ENCODE measurements at regions not wholly inside any gene's neighbourhood (a gene's known extent, or its start where the extent isn't known, plus 50 kb on each side); places are given as distances from the start of the nearest gene placed in this dataset.
"Not testable (repeated sequence)": the region's sequence is repeated elsewhere in the genome, so short reads cannot be mapped to it uniquely, and the experiment has no call there.

- DNase-seq (ENCODE audit: low spot score), result no peak
Measured at GRCh38 chr16:26981266-26981938, 85.3 kb upstream of the C16orf82 start.

DNA sequence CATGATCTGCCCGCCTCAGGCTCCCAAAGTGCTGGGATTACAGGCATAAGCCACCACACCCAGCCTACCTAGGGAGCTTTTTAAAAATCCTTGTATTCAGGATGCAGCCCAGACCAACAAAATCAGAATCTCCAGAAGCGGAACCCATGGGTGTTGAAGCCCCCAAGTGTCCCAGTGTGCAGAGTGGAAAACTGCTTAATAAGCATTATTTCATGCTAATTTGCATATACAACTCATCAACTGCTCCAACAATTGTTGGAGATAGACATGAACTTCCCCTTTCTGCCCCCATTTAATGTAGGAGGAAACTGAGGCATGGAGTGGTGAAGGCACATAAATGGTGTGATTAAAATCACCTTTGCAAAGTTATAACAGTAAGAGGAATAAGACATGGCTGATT lies 84.3 kb upstream of the C16orf82 start:
- no peak for DNase-seq (ENCODE audit: low spot score)

DNA sequence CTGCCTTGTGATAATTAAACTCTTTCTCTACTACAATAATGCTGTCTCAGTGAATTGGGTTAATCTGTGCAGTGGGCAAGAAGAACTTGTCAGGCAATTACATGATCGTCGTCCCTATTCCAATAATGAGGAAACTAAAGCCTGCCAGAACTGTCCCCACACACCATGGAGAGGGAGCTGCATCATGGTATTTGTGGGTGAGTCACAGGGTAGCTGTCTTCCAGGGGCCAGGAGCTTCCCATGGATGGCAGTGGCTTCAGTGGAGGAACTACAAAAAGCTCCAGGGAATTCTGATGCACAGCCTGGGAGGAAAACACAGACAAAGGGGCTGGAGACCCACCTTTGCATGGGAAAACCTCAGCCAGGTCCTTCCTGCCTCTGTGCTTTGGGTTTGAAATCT lies 83.3 kb upstream of the C16orf82 start:
- DNase-seq (ENCODE audit: low spot score), result no peak

DNA sequence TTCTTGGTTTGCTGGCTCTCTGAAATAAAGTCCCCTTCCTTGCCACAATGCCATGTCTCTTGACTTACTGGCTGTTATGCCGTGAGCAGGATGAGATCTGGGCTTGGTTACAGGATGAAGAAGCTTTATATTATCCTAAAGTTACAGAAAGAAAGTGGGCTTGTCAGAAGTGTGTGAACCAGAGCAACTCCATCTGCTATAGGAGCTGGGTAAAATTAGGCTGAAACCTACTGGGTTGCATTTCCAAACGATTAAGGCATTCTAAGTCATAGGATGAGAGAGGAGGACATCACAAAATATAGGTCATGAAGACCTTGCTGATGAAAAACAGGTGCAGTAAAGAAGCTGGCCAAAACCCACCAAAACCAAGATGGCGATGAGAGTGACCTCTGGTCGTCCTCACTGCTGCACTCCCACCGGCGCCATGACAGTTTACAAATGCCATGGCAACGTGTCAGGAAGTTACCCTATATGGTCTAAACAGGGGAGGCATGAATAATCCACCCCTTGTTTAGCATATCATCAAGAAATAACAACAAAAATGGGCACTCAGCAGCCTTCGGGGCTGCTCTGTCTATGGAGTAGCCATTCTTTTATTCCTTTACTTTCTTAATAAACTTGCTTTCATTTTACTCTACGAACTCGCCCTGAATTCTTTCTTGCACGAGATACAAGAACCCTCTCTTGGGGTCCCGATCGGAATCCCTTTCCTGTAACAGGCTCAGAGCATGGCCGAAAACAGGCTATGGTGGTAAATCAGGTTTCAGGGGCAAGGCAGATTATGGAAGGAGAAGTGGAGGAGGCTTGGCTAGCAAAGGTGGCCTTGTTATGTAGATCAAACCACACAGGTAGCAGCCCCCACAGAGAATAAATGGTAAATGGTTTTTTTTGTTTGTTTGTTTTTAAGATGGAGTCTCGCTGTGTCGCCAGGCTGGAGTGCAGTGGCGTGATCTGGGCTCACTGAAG lies 81.3 kb upstream of the C16orf82 start:
- DNase-seq (ENCODE audit: low spot score), result no peak

GRCh38 chr16:26987597-26988010 lies 79.1 kb upstream of the C16orf82 start:
- no peak for DNase-seq (ENCODE audit: low spot score)

DNA sequence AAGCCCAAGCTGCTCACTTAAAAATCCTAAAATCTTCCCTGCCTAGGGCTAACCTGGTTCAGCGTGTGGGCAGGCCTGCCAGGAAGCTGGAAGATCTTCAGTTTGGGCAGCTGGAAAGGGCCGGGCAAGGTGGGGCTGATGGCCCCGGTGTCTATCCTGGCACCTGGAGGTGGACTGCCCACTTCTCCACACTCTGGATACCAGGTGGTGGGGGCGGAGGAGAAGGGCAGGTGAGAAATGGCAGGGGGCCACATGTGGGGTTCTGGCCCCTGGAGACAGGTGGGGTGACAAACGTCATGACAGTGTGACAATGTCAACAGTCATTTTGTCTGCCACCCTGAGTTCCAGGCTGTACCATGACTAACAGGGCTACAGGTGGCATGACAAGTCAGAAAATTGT lies 78.5 kb upstream of the C16orf82 start:
- no peak for DNase-seq (ENCODE audit: low spot score)

DNA sequence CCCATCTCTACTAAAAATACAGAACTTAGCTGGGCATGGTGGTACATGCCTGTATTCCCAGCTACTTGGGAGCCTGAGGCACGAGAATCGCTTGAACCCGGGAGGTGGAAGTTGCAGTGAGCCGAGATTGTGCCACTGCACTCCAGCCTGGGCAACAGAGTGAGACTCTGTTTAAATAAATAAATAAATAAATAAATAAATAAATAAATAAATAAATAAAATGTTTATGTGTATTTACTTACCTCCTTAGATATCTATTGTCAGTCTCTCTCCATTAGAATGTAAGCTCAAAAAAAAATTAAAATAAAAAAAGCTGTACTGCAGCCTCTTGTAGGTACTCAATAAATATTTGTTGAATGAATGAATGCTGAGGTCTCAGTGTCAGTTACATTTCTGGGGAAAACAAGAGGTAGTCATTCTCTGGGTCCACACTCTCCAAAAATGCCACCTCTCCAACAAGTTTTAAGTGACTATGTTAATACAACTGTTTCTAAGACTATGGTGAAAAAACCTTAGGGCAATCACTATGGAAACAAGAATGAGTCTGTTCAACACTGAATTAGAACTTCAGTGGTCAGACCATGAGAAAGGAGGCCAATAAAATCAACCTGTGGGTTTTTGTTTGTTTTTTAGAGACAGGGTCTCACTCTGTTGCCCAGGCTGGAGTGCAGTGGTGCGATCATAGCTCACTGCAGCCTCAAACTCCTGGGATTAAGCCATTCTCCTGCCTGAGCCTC lies 76.2 kb upstream of the C16orf82 start:
- not testable (repeated sequence) for DNase-seq (ENCODE audit: low spot score)

DNA sequence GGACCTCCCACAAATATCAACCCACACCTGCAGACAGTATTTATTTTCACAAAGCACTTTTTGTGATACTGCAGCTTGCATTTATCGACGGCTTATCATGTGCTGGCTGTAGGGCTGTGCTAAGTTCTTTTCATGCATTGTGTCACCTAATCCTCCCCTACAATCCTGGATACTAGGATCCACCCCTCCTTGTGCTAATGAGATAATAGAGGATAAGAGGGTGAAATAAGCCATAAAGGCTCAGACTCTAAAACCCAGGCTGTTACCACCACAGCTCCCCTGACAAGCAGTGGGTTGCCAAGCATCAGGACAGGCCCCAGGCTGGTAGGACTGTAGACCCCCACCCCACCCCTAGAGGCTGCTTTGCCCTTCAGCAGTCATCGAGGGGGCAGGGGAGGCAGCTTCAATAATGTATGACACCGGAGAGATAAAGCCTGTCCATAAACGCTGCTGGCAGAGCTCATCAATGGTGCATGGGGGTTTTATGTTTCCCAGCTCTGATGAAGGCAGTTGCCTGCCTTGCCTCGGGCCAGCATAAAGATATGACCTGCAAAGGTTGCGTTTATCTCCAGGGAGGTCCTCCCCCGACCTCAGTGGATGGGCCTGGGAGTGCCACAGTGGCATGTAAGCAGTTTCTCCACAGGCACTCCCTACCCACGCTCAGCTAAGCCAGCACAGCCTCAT lies 73.9 kb upstream of the C16orf82 start:
- DNase-seq (ENCODE audit: low spot score), result no peak

- DNase-seq (ENCODE audit: low spot score), result no peak
Measured at GRCh38 chr16:26993511-26993910, 73.2 kb upstream of the C16orf82 start.

DNA sequence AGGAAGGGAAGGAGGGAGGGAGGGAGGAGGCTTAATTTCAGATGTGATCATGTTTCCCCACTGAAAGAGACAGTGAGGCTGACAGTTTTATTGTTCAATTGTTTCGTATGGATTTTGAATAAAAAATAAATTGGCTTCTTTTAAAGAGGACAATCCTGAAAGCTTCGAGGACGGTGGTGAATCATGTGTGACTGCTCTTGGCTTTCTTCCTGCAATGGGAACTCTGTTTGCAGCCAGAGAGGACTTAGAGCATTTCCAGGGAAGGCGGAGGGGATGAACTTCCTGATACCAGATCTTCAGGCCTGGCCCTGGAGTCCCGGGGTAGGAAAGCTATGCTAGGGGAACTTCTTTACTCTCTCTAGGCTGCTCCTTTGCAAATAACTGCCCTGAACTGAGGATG lies 72.8 kb upstream of the C16orf82 start:
- no peak for DNase-seq (ENCODE audit: low spot score)

DNA sequence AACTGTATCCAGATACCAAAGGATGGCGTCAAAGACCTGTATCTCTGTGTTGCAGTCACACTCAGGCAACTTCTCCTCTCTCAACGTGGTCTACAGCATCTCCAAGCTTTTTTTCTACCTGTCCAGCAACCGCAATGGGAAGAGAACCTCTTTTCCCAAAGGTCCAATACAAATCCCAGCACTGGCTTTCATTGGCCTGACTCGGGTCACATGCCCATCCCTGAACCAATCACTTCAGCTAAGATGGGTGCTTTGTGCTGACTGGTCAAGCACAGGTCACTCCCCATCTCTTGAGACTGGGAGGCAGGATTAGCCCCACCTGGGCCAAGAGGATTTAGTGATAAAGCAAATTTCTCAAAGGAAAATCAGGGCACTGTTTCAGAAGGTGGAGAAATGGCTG lies 71.2 kb upstream of the C16orf82 start:
- no peak for DNase-seq (ENCODE audit: low spot score)

DNA sequence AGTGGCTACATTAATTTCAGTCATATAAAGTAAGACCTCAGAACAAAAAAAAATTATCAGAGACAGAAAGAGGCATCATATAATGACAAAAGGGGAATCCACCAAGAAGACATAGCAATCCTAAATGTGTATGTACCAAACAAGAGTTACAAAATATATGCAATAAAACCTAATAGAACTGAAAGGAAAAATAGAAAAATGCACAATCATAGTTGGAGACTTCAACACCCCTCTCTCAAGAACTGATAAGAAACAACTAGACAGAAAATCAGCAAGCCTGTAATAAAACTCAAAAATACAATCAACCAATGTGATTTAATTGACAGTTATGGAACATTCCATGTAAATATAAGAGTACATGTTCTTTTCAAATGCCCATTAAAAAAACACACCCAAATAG lies 61.3 kb upstream of the C16orf82 start:
- no peak for DNase-seq (ENCODE audit: low spot score)

Measured in SK-N-DZ (cell line).